Suprapubic skin (tissue), 4 donors: ENCODE measurements at regions not wholly inside any gene's neighbourhood (a gene's known extent, or its start where the extent isn't known, plus 50 kb on each side); places are given as distances from the start of the nearest gene placed in this dataset.

Experiments
- DNase-seq, 2 donors: peaks; one replicate each; pipeline ENCODE4 v3.0.0-alpha.2; 2019; ENCODE audit warnings: low spot score in 2 of 2
- H3K27ac ChIP-seq: fragments of 200-600 bp; sonication (generic); one replicate; pipeline ENCODE4 v1.5.1; 2019
- H3K27me3 ChIP-seq: fragments of 200-600 bp; sonication (generic); one replicate; pipeline ENCODE4 v1.5.1; 2019
- H3K36me3 ChIP-seq: fragments of 200-600 bp; sonication (generic); one replicate; pipeline ENCODE4 v1.5.1; 2019
- H3K4me1 ChIP-seq: fragments of 200-600 bp; sonication (generic); one replicate; pipeline ENCODE4 v1.5.1; 2019
- H3K4me3 ChIP-seq: fragments of 200-600 bp; sonication (generic); one replicate; pipeline ENCODE4 v1.5.1; 2019; ENCODE audit warnings: mild to moderate bottlenecking
- H3K9me3 ChIP-seq: fragments of 200-600 bp; sonication (generic); one replicate; pipeline ENCODE4 v1.5.1; 2019
- EP300 ChIP-seq: sonication (generic); formaldehyde crosslinking; IDR thresholded peaks from one replicate; pipeline ENCODE4 v1.6.1; 2017; ENCODE audit warnings: antibody characterized with exemption
- POLR2A ChIP-seq, 2 donors: fragments of 450-650 bp; IDR thresholded peaks; one replicate each; pipeline ENCODE4 v1.6.1; 2017; ENCODE audit warnings: antibody characterized with exemption in 2 of 2, mild to moderate bottlenecking in 2 of 2, moderate library complexity in 2 of 2
- POLR2AphosphoS5 ChIP-seq, 3 donors: sonication (generic); formaldehyde crosslinking; IDR thresholded peaks; one replicate each; pipeline ENCODE4 v1.6.1; 2017; ENCODE audit warnings: antibody characterized with exemption in 3 of 3
- WGBS: methylation state at CpG from one replicate; pipeline ENCODE4 v1.1.5; 2018; 5-methylcytosine and 5-hydroxymethylcytosine counted together
- TF ChIP-seq, protein P1 (sequence below), 2 donors: fragments of 200-600 bp in 1 of 2; fragments of 450-650 bp in 1 of 2; sonication (generic) in 1 of 2; IDR thresholded peaks; one replicate each; pipeline ENCODE4 v1.5.1; 2016 to 2019; ENCODE audit warnings: antibody characterized with exemption in 2 of 2, mild to moderate bottlenecking in 1 of 2, moderate library complexity in 1 of 2

DNA sequence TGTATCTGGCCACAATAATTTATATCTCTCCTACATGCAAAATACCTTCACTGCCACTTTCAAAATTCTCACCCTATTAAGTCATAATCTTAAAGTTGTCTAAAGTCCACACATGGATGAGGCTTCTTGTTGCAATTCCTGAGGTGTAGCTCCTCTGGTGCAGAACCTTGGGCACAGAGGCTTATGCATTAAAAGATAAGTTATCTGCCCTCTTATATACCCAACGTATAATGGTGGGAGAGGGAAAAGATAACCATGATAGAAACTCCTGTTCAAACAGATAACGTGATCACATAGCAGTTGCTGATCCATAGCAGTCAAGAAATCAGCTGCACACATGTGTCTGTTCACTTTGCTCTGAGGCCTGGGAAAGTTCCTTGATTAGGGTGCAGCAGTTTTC lies 1767.0 kb downstream of the MAT2B start:
- TF ChIP-seq POLR2A (IDR thresholded peaks at IDR 0.05) (no peak), EP300 (no peak), POLR2AphosphoS5 (IDR thresholded peaks at IDR 0.05) (no peak)
- TF ChIP-seq, protein P1, sequence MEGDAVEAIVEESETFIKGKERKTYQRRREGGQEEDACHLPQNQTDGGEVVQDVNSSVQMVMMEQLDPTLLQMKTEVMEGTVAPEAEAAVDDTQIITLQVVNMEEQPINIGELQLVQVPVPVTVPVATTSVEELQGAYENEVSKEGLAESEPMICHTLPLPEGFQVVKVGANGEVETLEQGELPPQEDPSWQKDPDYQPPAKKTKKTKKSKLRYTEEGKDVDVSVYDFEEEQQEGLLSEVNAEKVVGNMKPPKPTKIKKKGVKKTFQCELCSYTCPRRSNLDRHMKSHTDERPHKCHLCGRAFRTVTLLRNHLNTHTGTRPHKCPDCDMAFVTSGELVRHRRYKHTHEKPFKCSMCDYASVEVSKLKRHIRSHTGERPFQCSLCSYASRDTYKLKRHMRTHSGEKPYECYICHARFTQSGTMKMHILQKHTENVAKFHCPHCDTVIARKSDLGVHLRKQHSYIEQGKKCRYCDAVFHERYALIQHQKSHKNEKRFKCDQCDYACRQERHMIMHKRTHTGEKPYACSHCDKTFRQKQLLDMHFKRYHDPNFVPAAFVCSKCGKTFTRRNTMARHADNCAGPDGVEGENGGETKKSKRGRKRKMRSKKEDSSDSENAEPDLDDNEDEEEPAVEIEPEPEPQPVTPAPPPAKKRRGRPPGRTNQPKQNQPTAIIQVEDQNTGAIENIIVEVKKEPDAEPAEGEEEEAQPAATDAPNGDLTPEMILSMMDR (IDR thresholded peaks at IDR 0.05): no peak
- DNase-seq: no peak
- H3K9me3 ChIP-seq: no peaks in the 10 kb centered on the region
- no peak overlapping the region for H3K27ac ChIP-seq
- H3K36me3 ChIP-seq: no peaks in the 10 kb centered on the region
- H3K4me3 ChIP-seq: no peak overlapping the region
- H3K27me3 ChIP-seq: no peaks in the 10 kb centered on the region
- no peaks in the 10 kb centered on the region for H3K4me1 ChIP-seq
- WGBS: 83% methylated on average over 2 of the region's 2 CpGs

DNA sequence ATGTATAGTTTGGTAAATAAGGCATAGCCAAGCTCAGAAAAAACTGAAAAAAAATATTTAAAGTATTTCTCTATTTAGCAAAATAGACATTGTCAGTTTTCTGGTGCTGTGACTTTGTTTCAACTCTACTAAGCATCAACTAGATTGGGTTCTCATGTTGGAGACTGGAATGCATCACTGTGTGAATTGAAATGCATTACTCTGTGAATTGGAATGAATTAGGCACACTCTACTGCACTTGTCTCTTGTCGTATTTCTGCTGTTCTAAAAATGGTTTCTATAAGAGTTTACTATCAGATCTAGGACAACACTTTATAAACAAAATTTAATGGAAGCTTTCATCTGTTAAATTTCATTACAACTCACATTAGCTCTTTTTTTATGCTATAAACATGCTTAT lies 1772.2 kb downstream of the MAT2B start:
- DNase-seq: no peak
- TF ChIP-seq, protein P1 (IDR thresholded peaks at IDR 0.05): no peak
- no peak for TF ChIP-seq EP300
- no peak for TF ChIP-seq POLR2A (IDR thresholded peaks at IDR 0.05)
- no peak for TF ChIP-seq POLR2AphosphoS5 (IDR thresholded peaks at IDR 0.05)
- H3K9me3 ChIP-seq: no peaks in the 10 kb centered on the region
- H3K4me3 ChIP-seq: no peak overlapping the region
- WGBS: 65% methylated on average over 1 of the region's 1 CpG
- no peaks in the 10 kb centered on the region for H3K4me1 ChIP-seq
- H3K27ac ChIP-seq: no peak overlapping the region
- H3K36me3 ChIP-seq: no peaks in the 10 kb centered on the region
- H3K27me3 ChIP-seq: no peaks in the 10 kb centered on the region

DNA sequence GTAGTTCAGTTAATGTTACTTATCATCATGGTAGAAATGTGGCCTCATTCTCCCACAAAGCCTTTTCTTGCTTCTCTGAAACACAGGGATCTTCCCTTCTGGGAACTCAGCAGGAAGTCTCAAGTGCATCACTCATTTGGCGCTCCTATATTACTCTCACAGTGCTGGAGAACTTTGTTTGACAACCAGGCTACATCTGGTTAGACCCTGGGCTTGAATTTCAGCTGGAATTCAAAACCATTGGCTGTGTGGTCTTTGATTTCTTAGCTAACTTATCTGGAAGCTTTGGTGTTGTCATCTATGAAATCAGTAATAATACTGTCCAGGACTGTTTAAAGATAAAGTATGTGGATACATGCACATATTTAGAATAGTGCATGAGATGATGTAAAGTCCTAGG lies 1777.1 kb downstream of the MAT2B start:
- Histone ChIP-seq H3K9me3 (no peaks in the 10 kb centered on the region), H3K27me3 (no peaks in the 10 kb centered on the region), H3K4me3 (no peak overlapping the region), H3K27ac (no peak overlapping the region), H3K4me1 (no peaks in the 10 kb centered on the region), H3K36me3 (no peaks in the 10 kb centered on the region)
- TF ChIP-seq POLR2AphosphoS5 (IDR thresholded peaks at IDR 0.05): no peak
- no peak for TF ChIP-seq EP300
- TF ChIP-seq, protein P1 (IDR thresholded peaks at IDR 0.05): no peak
- no peak for TF ChIP-seq POLR2A (IDR thresholded peaks at IDR 0.05)
- 91% methylated on average over 1 of the region's 1 CpG for WGBS
- no peak for DNase-seq

DNA sequence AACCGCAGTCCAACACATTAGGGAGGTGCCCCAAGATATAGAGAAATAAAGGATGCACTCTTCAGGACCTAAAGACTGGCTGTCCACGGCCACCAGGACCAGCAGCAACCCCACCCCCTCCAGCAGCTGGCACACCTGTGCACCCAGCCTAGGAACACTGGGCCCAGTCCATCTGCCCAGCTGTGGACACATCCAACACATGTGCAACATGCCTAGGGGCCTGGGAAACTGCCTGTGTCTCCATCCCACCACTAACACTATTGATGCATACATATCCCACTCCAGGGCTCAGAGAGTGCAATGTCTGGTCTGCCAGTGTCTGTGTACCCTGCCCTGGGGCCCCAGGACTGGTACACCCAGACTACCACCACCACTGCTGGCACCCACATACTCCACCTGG lies 1781.3 kb downstream of the MAT2B start:
- no peaks in the 10 kb centered on the region for H3K36me3 ChIP-seq
- H3K27ac ChIP-seq: no peak overlapping the region
- TF ChIP-seq POLR2AphosphoS5 (IDR thresholded peaks at IDR 0.05) (no peak), EP300 (no peak), POLR2A (IDR thresholded peaks at IDR 0.05) (no peak)
- TF ChIP-seq, protein P1 (IDR thresholded peaks at IDR 0.05): no peak
- H3K9me3 ChIP-seq: no peaks in the 10 kb centered on the region
- no peak for DNase-seq
- 75% methylated on average over 1 of the region's 2 CpGs for WGBS
- H3K4me3 ChIP-seq: no peak overlapping the region
- H3K27me3 ChIP-seq: no peaks in the 10 kb centered on the region
- H3K4me1 ChIP-seq: no peaks in the 10 kb centered on the region

DNA sequence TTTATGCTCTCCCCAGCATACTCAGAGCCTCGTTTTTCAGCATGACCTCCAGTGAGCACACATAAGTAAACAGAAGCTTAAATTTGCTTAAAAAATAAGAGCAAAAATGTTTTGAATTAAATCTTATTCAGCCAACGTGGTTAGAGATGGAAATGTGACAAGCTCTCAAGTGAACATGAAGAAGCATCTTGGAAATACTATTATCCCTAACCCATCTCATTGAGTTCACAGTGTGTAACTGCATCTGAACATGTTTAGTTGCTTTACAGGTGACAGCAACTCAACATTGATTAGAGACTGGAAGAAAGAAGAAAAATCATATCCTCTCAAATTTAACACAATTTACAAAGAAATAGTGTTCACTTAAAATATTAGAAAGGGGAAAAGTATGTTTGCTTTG lies 1785.1 kb downstream of the MAT2B start:
- TF ChIP-seq EP300: no peak
- no peak for TF ChIP-seq POLR2A (IDR thresholded peaks at IDR 0.05)
- TF ChIP-seq, protein P1 (IDR thresholded peaks at IDR 0.05): no peak
- TF ChIP-seq POLR2AphosphoS5 (IDR thresholded peaks at IDR 0.05): no peak
- 30% methylated on average over 2 of the region's 2 CpGs for WGBS
- H3K27ac ChIP-seq: no peak overlapping the region

More for the DNA sequence above, 1785.1 kb downstream of the MAT2B start:
- H3K9me3 ChIP-seq: no peaks in the 10 kb centered on the region
- H3K4me1 ChIP-seq: no peaks in the 10 kb centered on the region
- H3K27me3 ChIP-seq: no peaks in the 10 kb centered on the region
- no peaks in the 10 kb centered on the region for H3K36me3 ChIP-seq
- no peak for DNase-seq
- H3K4me3 ChIP-seq: no peak overlapping the region
